SH-SY5Y (cell line): ENCODE measurements at regions not wholly inside any gene's neighbourhood (a gene's known extent, or its start where the extent isn't known, plus 50 kb on each side); places are given as distances from the start of the nearest gene placed in this dataset.

Experiments
- GATA2 ChIP-seq: IDR thresholded peaks from 2 replicates; pipeline ENCODE4 v1.6.1; 2011; ENCODE audit warnings: mild to moderate bottlenecking, low read depth, low read length
- GATA3 ChIP-seq: IDR thresholded peaks from 2 replicates; pipeline ENCODE4 v1.6.1; 2011; ENCODE audit warnings: low read depth, mild to moderate bottlenecking, low read length, moderate library complexity

DNA sequence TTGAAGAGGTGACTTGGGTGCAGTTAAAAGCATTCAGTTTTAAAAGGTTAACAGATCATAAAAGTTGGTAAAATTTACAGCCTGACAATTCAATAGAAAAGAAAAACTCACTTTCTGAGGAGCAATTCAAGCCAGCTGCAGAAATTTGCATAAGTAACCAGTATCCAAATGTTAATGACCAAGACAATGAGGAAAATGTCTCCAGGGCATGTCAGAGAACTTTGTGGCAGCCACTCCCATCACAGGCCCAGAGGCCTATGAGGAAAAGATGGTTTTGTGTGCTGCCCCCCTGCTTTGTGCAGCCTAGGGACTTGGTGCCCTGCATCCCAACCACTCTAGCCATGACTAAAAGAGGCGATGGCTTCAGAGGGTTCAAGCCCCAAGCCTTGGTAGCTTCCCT lies 1406.5 kb upstream of the ACO1 start:
- no peak for TF ChIP-seq GATA3
- TF ChIP-seq GATA2: no peak
